ENCODE measurements at regions not wholly inside any gene's neighbourhood (a gene's known extent, or its start where the extent isn't known, plus 50 kb on each side); places are given as distances from the start of the nearest gene placed in this dataset.

DNA sequence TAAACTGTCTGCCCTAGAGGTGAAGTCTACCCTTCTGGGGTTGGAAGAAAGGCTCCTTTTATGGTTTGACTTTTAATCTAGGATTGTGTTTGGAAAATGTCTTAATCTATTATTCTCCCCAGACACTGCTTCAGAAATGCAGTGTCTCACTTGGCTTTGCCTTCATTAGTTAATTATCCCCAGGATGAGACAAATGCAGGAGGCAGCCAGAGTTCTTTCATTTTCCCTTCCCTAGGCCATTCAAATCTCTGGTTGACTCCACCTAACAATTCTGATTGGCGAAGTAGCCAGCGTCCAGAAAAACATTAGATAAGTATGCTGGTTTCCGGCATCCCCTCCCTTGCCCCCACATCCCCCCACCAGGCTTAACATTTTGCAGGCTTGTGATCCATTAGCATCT is 325.8 kb upstream of the PBX1 start:
- TF ChIP-seq, protein P1, sequence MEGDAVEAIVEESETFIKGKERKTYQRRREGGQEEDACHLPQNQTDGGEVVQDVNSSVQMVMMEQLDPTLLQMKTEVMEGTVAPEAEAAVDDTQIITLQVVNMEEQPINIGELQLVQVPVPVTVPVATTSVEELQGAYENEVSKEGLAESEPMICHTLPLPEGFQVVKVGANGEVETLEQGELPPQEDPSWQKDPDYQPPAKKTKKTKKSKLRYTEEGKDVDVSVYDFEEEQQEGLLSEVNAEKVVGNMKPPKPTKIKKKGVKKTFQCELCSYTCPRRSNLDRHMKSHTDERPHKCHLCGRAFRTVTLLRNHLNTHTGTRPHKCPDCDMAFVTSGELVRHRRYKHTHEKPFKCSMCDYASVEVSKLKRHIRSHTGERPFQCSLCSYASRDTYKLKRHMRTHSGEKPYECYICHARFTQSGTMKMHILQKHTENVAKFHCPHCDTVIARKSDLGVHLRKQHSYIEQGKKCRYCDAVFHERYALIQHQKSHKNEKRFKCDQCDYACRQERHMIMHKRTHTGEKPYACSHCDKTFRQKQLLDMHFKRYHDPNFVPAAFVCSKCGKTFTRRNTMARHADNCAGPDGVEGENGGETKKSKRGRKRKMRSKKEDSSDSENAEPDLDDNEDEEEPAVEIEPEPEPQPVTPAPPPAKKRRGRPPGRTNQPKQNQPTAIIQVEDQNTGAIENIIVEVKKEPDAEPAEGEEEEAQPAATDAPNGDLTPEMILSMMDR (conservative IDR thresholded peaks at IDR 0.05; ENCODE audit: low read depth, low read length) = no peak
- TF ChIP-seq EZH2 (IDR thresholded peaks at IDR 0.05; ENCODE audit: borderline replicate concordance, low read depth, low read length, poor library complexity, severe bottlenecking) = no peak
